GM21515 (cell line): ENCODE measurements at regions not wholly inside any gene's neighbourhood (a gene's known extent, or its start where the extent isn't known, plus 50 kb on each side); places are given as distances from the start of the nearest gene placed in this dataset.

Experiments used
- ATAC-seq: cut with Tn5 transposase; IDR thresholded peaks from one replicate; pipeline ENCODE4 v1.9.1; 2021; ENCODE audit not compliant: unreplicated experiment

- no peak for ATAC-seq
Observed at GRCh38 chr10:81095238-81095637, 557.5 kb downstream of the SH2D4B start.

- no peak for ATAC-seq
Observed at GRCh38 chr10:81096558-81096957, 558.9 kb downstream of the SH2D4B start.

GRCh38 chr10:81101062-81101461, 563.4 kb downstream of the SH2D4B start:
- ATAC-seq = no peak

GRCh38 chr10:81104494-81104893, 566.8 kb downstream of the SH2D4B start:
- ATAC-seq = no peak

GRCh38 chr10:81108516-81109199, 571.0 kb downstream of the SH2D4B start:
- peak; percentile 84 for ATAC-seq

- ATAC-seq = no peak
Observed at GRCh38 chr10:81109200-81109752, 571.6 kb downstream of the SH2D4B start.

GRCh38 chr10:81116201-81116600, 578.5 kb downstream of the SH2D4B start:
- ATAC-seq = no peak

GRCh38 chr10:81116990-81117389, 579.3 kb downstream of the SH2D4B start:
- ATAC-seq = no peak

- no peak for ATAC-seq
Observed at GRCh38 chr10:81127931-81128330, 590.2 kb downstream of the SH2D4B start.

- ATAC-seq = no peak
Observed at GRCh38 chr10:81130014-81130413, 592.3 kb downstream of the SH2D4B start.

GRCh38 chr10:81135851-81136250, 598.1 kb downstream of the SH2D4B start:
- peak; percentile 93 for ATAC-seq

GRCh38 chr10:81136261-81136660, 598.6 kb downstream of the SH2D4B start:
- no peak for ATAC-seq

- no peak for ATAC-seq
Observed at GRCh38 chr10:81145975-81146374, 608.3 kb downstream of the SH2D4B start.

GRCh38 chr10:81146436-81146835, 608.7 kb downstream of the SH2D4B start:
- no peak for ATAC-seq

- no peak for ATAC-seq
Observed at GRCh38 chr10:81152656-81153055, 615.0 kb downstream of the SH2D4B start.

- ATAC-seq = no peak
Observed at GRCh38 chr10:81157681-81158080, 620.0 kb downstream of the SH2D4B start.

GRCh38 chr10:81177651-81178244, 640.0 kb downstream of the SH2D4B start:
- ATAC-seq = no peak

- no peak for ATAC-seq
Observed at GRCh38 chr10:81179324-81179723, 641.6 kb downstream of the SH2D4B start.

- ATAC-seq = peak; percentile 83
Observed at GRCh38 chr10:81179805-81180452, 642.2 kb downstream of the SH2D4B start.

GRCh38 chr10:81182296-81182695, 644.6 kb downstream of the SH2D4B start:
- ATAC-seq = no peak

- ATAC-seq = no peak
Observed at GRCh38 chr10:81192221-81192788, 654.6 kb downstream of the SH2D4B start.

- ATAC-seq = no peak
Observed at GRCh38 chr10:81200801-81201200, 663.1 kb downstream of the SH2D4B start.
